PC-9 (cell line): ENCODE measurements at regions not wholly inside any gene's neighbourhood (a gene's known extent, or its start where the extent isn't known, plus 50 kb on each side); places are given as distances from the start of the nearest gene placed in this dataset.

ENCODE experiments used
- BruUV-seq: library from RNA; stranded (reverse); fragments of 400-500 nt; replicated peaks from 2 replicates; lab custom pipeline; 2021; lab: Mats Ljungman, UMichigan
- CTCF ChIA-PET: fragments of 300-600 bp; sonication (Branson Sonifier 250); formaldehyde crosslinking; loops from one replicate; lab custom pipeline; 2022; ENCODE audit warnings: antibody characterized with exemption; lab: Charles Lee
- POLR2A ChIA-PET: fragments of 300-600 bp; sonication (Branson Sonifier 250); formaldehyde crosslinking; loops from one replicate; lab custom pipeline; 2022; ENCODE audit warnings: antibody characterized with exemption; ENCODE audit not compliant: unreplicated experiment; lab: Charles Lee
- DNase-seq, 2 experiments: peaks; one replicate each; pipeline versions ENCODE4 v3.0.0 to v3.0.0-alpha.2; 2015 to 2022; ENCODE audit warnings: mixed read lengths in 1 of 2
- H2AFZ ChIP-seq: fragments of 200-600 bp; sonication (generic); 2 replicates; pipeline ENCODE4 v1.8.1; 2017; ENCODE audit warnings: antibody characterized with exemption
- H3F3A ChIP-seq: fragments of 200-600 bp; sonication (generic); 2 replicates; pipeline ENCODE4 v1.8.1; 2017; ENCODE audit warnings: antibody characterized with exemption, mild to moderate bottlenecking, low read depth; ENCODE audit not compliant: insufficient read depth
- H3K27ac ChIP-seq: fragments of 200-600 bp; sonication (generic); 2 replicates; pipeline ENCODE4 v1.6.1; 2016; ENCODE audit warnings: mixed run types
- H3K27me3 ChIP-seq: fragments of 200-600 bp; sonication (generic); 2 replicates; pipeline ENCODE4 v1.6.1; 2016; ENCODE audit warnings: low read depth, mixed run types; ENCODE audit not compliant: insufficient read depth
- H3K36me3 ChIP-seq: fragments of 200-600 bp; sonication (generic); 2 replicates; pipeline ENCODE4 v1.6.1; 2016; ENCODE audit warnings: low read depth, mixed run types
- H3K4me1 ChIP-seq: fragments of 200-600 bp; sonication (generic); replicated peaks from 2 replicates; pipeline ENCODE4 v1.6.1; 2016; ENCODE audit warnings: mixed run types; ENCODE audit not compliant: insufficient read depth
- H3K4me2 ChIP-seq: fragments of 200-600 bp; sonication (generic); 2 replicates; pipeline ENCODE4 v1.6.1; 2017; ENCODE audit warnings: mixed run types
- H3K4me3 ChIP-seq: fragments of 200-600 bp; sonication (generic); 2 replicates; pipeline ENCODE4 v1.6.1; 2016; ENCODE audit warnings: mixed run types
- H3K79me2 ChIP-seq: fragments of 200-600 bp; sonication (generic); 2 replicates; pipeline ENCODE4 v1.6.1; 2017; ENCODE audit warnings: low read depth, mixed run types
- H3K9me2 ChIP-seq: fragments of 200-600 bp; sonication (generic); 2 replicates; pipeline ENCODE4 v1.8.1; 2017; ENCODE audit warnings: mild to moderate bottlenecking; ENCODE audit not compliant: insufficient read depth
- H3K9me3 ChIP-seq: fragments of 200-600 bp; sonication (generic); 2 replicates; pipeline ENCODE4 v1.8.1; 2016; ENCODE audit warnings: low read depth; ENCODE audit not compliant: insufficient read depth
- H4K20me1 ChIP-seq: fragments of 200-600 bp; sonication (generic); 2 replicates; pipeline ENCODE4 v1.8.1; 2017; ENCODE audit not compliant: insufficient read depth
- EZH2 ChIP-seq: fragments of 200-600 bp; sonication (generic); IDR thresholded peaks from 2 replicates; pipeline ENCODE4 v1.8.0; 2017; ENCODE audit warnings: antibody characterized with exemption, low read depth
- intact Hi-C: fragments of 100-400 bp; cut with micrococcal nuclease; formaldehyde crosslinking; loops from one replicate; pipeline ENCODE4 v1.10.0; 2022; ENCODE audit not compliant: unreplicated experiment
- TF ChIP-seq, protein P1 (sequence below): fragments of 200-600 bp; sonication (generic); conservative IDR thresholded peaks from 2 replicates; pipeline ENCODE4 v1.6.1; 2017; ENCODE audit warnings: mixed run types, antibody characterized with exemption, mild to moderate bottlenecking, moderate library complexity

DNA sequence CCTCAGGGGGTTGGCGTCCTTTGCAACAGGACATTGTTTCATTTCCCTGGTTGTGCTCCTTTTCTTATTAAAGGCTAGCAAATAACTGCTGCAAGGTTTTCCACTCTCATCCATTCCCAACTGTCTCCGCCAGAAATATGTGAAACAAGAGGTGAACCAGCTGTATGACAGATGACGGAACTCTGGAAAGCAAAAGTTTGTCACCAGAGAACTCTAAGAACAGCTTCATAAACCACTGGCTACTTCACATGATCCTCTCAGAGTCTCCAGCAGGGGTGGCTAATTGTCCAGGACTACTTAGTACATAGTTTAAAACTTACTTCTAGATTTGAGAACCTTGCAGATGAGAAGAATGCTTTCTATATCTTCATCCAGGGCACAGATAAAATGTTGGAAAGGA, 195.9 kb upstream of the RAD23B start:
- Histone ChIP-seq H3K79me2 (no peaks in the 10 kb centered on the region), H3K27me3 (no peaks in the 10 kb centered on the region), H3K4me1 (no peaks in the 10 kb centered on the region), H3K9me2 (no peaks in the 10 kb centered on the region), H3F3A (no peaks in the 10 kb centered on the region), H2AFZ (no peak overlapping the region), H3K9me3 (no peaks in the 10 kb centered on the region), H3K36me3 (no peaks in the 10 kb centered on the region), H4K20me1 (no peaks in the 10 kb centered on the region), H3K27ac (no peak overlapping the region), H3K4me3 (no peak overlapping the region), H3K4me2 (no peak overlapping the region)
- DNase-seq, result no peak
- CTCF ChIA-PET, result no interaction called here
- POLR2A ChIA-PET, result no interaction called here
- TF ChIP-seq, protein P1, sequence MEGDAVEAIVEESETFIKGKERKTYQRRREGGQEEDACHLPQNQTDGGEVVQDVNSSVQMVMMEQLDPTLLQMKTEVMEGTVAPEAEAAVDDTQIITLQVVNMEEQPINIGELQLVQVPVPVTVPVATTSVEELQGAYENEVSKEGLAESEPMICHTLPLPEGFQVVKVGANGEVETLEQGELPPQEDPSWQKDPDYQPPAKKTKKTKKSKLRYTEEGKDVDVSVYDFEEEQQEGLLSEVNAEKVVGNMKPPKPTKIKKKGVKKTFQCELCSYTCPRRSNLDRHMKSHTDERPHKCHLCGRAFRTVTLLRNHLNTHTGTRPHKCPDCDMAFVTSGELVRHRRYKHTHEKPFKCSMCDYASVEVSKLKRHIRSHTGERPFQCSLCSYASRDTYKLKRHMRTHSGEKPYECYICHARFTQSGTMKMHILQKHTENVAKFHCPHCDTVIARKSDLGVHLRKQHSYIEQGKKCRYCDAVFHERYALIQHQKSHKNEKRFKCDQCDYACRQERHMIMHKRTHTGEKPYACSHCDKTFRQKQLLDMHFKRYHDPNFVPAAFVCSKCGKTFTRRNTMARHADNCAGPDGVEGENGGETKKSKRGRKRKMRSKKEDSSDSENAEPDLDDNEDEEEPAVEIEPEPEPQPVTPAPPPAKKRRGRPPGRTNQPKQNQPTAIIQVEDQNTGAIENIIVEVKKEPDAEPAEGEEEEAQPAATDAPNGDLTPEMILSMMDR, result no peak
- TF ChIP-seq EZH2, result no peak
- intact Hi-C loops, result no loop called here
- no TSS peak for BruUV-seq

DNA sequence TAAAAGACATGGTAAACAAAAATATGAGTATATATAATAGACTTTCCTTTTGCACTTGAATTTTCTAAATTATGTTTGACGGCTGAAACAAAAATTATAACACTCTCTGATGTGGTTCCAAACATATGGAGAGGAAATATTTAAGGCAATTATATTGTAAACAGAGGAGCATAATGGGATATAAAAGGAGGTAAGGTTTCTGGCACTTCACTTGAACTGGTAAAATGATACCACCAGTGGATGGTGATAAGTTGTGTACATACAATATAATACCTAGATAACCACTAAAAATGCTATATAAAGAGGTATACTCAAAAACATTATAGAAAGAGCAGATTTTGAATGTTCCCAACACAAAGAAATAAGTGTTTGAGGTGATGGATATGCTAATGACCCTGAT, 192.9 kb upstream of the RAD23B start:
- Histone ChIP-seq H3K4me3 (no peak overlapping the region), H3K9me3 (no peaks in the 10 kb centered on the region), H2AFZ (no peak overlapping the region), H3K27ac (no peak overlapping the region), H3F3A (no peaks in the 10 kb centered on the region), H4K20me1 (no peaks in the 10 kb centered on the region), H3K4me1 (no peaks in the 10 kb centered on the region), H3K9me2 (no peaks in the 10 kb centered on the region), H3K79me2 (no peaks in the 10 kb centered on the region), H3K4me2 (no peak overlapping the region), H3K36me3 (no peaks in the 10 kb centered on the region), H3K27me3 (no peaks in the 10 kb centered on the region)
- intact Hi-C loops, result no loop called here
- no peak for TF ChIP-seq EZH2
- TF ChIP-seq, protein P1, result no peak
- CTCF ChIA-PET, result no interaction called here
- POLR2A ChIA-PET, result no interaction called here
- BruUV-seq, result no TSS peak
- no peak for DNase-seq

DNA sequence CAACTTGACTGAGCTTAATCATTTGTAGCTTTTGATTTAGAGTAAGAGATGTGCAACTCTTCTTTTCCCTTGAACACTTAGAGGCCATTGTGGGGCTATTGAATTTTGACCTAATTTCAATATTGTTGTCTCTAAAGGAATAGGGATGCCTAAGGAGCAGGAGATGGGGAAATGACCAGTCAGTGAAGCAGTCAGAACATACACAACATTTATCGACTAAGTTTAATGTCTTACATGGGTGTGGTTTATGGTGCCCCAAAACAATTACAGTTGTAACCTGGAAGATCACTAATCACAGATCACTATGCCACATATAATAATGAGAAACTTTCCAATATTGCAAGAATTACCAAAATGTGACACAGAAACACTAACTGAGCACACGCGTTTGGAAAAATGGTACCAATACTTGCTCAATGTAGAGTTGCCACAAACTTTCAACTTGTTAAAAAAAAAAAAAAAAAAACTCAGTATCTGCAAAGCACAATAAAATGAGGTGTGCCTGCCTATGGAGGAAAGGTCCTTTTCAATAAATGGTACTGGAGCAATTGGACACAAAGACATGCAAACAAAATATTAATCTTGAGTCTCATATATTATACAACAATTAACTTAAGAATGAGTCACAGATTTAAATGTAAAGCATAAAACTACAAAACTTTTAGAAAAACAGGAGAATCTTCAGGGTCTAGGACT, 189.6 kb upstream of the RAD23B start:
- no peaks in the 10 kb centered on the region for H3K79me2 ChIP-seq
- H3K9me2 ChIP-seq, result no peaks in the 10 kb centered on the region
- no peak overlapping the region for H3K4me3 ChIP-seq
- H3F3A ChIP-seq, result no peaks in the 10 kb centered on the region
- DNase-seq, result no peak
- intact Hi-C loops, result no loop called here
- no peak overlapping the region for H3K4me2 ChIP-seq
- H3K9me3 ChIP-seq, result no peaks in the 10 kb centered on the region
- H2AFZ ChIP-seq, result no peak overlapping the region
- no TSS peak for BruUV-seq
- TF ChIP-seq, protein P1, result no peak
- no peak for TF ChIP-seq EZH2
- H3K36me3 ChIP-seq, result no peaks in the 10 kb centered on the region
- H3K27me3 ChIP-seq, result no peaks in the 10 kb centered on the region
- ChIA-PET POLR2A (no interaction called here), CTCF (interaction anchor here (0.6 kb wide), 1 partner anchor 1479 kb away, joined by 4 read pairs; no protein-coding TSS in a partner anchor)
- no peaks in the 10 kb centered on the region for H3K4me1 ChIP-seq
- no peaks in the 10 kb centered on the region for H4K20me1 ChIP-seq
- no peak overlapping the region for H3K27ac ChIP-seq
